Keratinocyte (primary cell): ENCODE measurements at regions not wholly inside any gene's neighbourhood (a gene's known extent, or its start where the extent isn't known, plus 50 kb on each side); places are given as distances from the start of the nearest gene placed in this dataset.

ENCODE experiments used
- DNase-seq: peaks from one replicate; pipeline ENCODE4 v3.0.0-alpha.2; 2011; ENCODE audit warnings: low read depth, missing footprints, low spot score
- FAIRE-seq: peaks from 2 replicates; lab custom pipeline; 2011; peaks lifted over from hg19 to GRCh38; lab: Jason Lieb, UNC
- H2AFZ ChIP-seq: 2 replicates; pipeline ENCODE4 v1.6.0; 2012; ENCODE audit warnings: low read length, control low read depth, inconsistent platforms; ENCODE audit not compliant: control insufficient read depth
- H3K27ac ChIP-seq: 2 replicates; pipeline ENCODE4 v1.5.1; 2011; ENCODE audit warnings: low read length; ENCODE audit not compliant: control insufficient read depth, insufficient read depth
- H3K27me3 ChIP-seq: 3 replicates; pipeline ENCODE4 v1.6.0; 2011; ENCODE audit warnings: low read length; ENCODE audit not compliant: control insufficient read depth, insufficient read depth; ENCODE audit errors: extremely low read depth
- H3K36me3 ChIP-seq, 2 experiments: 2 replicates in 1 of 2; 3 replicates in 1 of 2; pipeline ENCODE4 v1.5.1; 2011; ENCODE audit warnings: low read length in 2 of 2, mild to moderate bottlenecking in 1 of 2; ENCODE audit not compliant: control insufficient read depth in 2 of 2, insufficient read depth in 2 of 2; ENCODE audit errors: extremely low read depth in 1 of 2
- H3K4me1 ChIP-seq: 3 replicates; pipeline ENCODE4 v1.5.1; 2011; ENCODE audit warnings: low read length; ENCODE audit not compliant: control insufficient read depth, insufficient read depth; ENCODE audit errors: extremely low read depth
- H3K4me2 ChIP-seq: 3 replicates; pipeline ENCODE4 v1.6.0; 2011; ENCODE audit warnings: low read depth, low read length; ENCODE audit not compliant: control insufficient read depth, insufficient read depth; ENCODE audit errors: extremely low read depth
- H3K4me3 ChIP-seq, 3 experiments: fragments of 200-600 bp in 1 of 3; sonication (generic) in 1 of 3; 2 replicates in 2 of 3; 3 replicates in 1 of 3; pipeline ENCODE4 v1.5.1; 2011 to 2016; ENCODE audit warnings: low read length in 3 of 3, mild to moderate bottlenecking in 3 of 3, control low read depth in 2 of 3, inconsistent platforms in 1 of 3, low read depth in 1 of 3, mixed read lengths in 1 of 3, mixed run types in 1 of 3, moderate library complexity in 1 of 3; ENCODE audit not compliant: control insufficient read depth in 2 of 3, insufficient read depth in 2 of 3; ENCODE audit errors: extremely low read depth in 1 of 3
- H3K79me2 ChIP-seq: 2 replicates; pipeline ENCODE4 v1.6.0; 2012; ENCODE audit warnings: low read length; ENCODE audit not compliant: control insufficient read depth, insufficient read depth
- H3K9ac ChIP-seq: 3 replicates; pipeline ENCODE4 v1.6.0; 2011; ENCODE audit warnings: low read length; ENCODE audit not compliant: control insufficient read depth, insufficient read depth; ENCODE audit errors: extremely low read depth
- H3K9me1 ChIP-seq: 3 replicates; pipeline ENCODE4 v1.6.0; 2011; ENCODE audit warnings: low read length; ENCODE audit not compliant: control insufficient read depth, insufficient read depth; ENCODE audit errors: extremely low read depth
- H3K9me3 ChIP-seq: 2 replicates; pipeline ENCODE4 v1.5.1; 2012; ENCODE audit warnings: low read depth, low read length; ENCODE audit not compliant: control insufficient read depth
- H4K20me1 ChIP-seq: 3 replicates; pipeline ENCODE4 v1.6.0; 2011; ENCODE audit warnings: low read length; ENCODE audit not compliant: control insufficient read depth, insufficient read depth; ENCODE audit errors: extremely low read depth
- EZH2 ChIP-seq: IDR thresholded peaks from one replicate; pipeline ENCODE4 v1.6.1; 2012; ENCODE audit warnings: inconsistent platforms, mild to moderate bottlenecking, low read length, moderate library complexity
- dilution Hi-C: fragments of 300-500 bp; cut with MboI; formaldehyde crosslinking; loops from one replicate; pipeline ENCODE4 v1.7.0; 2020; ENCODE audit warnings: low sequenced_read_pairs; ENCODE audit not compliant: extremely low pct_ligation_motif_present
- TF ChIP-seq, protein P1 (sequence below), 3 experiments: IDR thresholded peaks in 1 of 3; conservative IDR thresholded peaks in 1 of 3; optimal IDR thresholded peaks in 1 of 3; 2 replicates in 2 of 3; 3 replicates in 1 of 3; pipeline versions ENCODE3 to v1.5.1; 2011; ENCODE audit warnings: low read length in 3 of 3, mild to moderate bottlenecking in 3 of 3, moderate library complexity in 2 of 3, control low read depth in 1 of 3, inconsistent platforms in 1 of 3; ENCODE audit not compliant: insufficient read depth in 2 of 3; ENCODE audit errors: extremely low read depth in 1 of 3

- Histone ChIP-seq H3K9ac (no peak overlapping the region), H3K9me1 (no peaks in the 10 kb centered on the region), H2AFZ (no peak overlapping the region), H3K4me3 (no peak overlapping the region), H3K4me2 (no peak overlapping the region), H3K9me3 (no peaks in the 10 kb centered on the region), H3K27me3 (peaks cover 5% of the 10 kb centered on the region), H3K27ac (no peak overlapping the region), H3K36me3 (no peaks in the 10 kb centered on the region), H4K20me1 (no peaks in the 10 kb centered on the region), H3K79me2 (no peaks in the 10 kb centered on the region), H3K4me1 (no peaks in the 10 kb centered on the region)
- dilution Hi-C loops: no loop called here
- FAIRE-seq (no peak), DNase-seq (no peak)
- TF ChIP-seq EZH2: no peak
- TF ChIP-seq, protein P1, sequence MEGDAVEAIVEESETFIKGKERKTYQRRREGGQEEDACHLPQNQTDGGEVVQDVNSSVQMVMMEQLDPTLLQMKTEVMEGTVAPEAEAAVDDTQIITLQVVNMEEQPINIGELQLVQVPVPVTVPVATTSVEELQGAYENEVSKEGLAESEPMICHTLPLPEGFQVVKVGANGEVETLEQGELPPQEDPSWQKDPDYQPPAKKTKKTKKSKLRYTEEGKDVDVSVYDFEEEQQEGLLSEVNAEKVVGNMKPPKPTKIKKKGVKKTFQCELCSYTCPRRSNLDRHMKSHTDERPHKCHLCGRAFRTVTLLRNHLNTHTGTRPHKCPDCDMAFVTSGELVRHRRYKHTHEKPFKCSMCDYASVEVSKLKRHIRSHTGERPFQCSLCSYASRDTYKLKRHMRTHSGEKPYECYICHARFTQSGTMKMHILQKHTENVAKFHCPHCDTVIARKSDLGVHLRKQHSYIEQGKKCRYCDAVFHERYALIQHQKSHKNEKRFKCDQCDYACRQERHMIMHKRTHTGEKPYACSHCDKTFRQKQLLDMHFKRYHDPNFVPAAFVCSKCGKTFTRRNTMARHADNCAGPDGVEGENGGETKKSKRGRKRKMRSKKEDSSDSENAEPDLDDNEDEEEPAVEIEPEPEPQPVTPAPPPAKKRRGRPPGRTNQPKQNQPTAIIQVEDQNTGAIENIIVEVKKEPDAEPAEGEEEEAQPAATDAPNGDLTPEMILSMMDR (optimal IDR thresholded peaks at IDR 0.05 in 1 of 3, IDR thresholded peaks at IDR 0.05 in 1 of 3, conservative IDR thresholded peaks at IDR 0.05 in 1 of 3; ENCODE audit: extremely low read depth in 1 of 3, insufficient read depth in 2 of 3, low read length in 3 of 3): no peak
Measured at GRCh38 chr6:137664183-137664582, 170.0 kb upstream of the OLIG3 start.

GRCh38 chr6:137665342-137665934, 171.2 kb upstream of the OLIG3 start:
- dilution Hi-C loops: no loop called here
- DNase-seq (no peak), FAIRE-seq (no peak)
- Histone ChIP-seq H2AFZ (no peak overlapping the region), H3K4me3 (no peak overlapping the region), H3K9me1 (no peaks in the 10 kb centered on the region), H3K27ac (no peak overlapping the region), H3K79me2 (no peaks in the 10 kb centered on the region), H3K36me3 (no peaks in the 10 kb centered on the region), H3K4me1 (no peaks in the 10 kb centered on the region), H4K20me1 (no peaks in the 10 kb centered on the region), H3K27me3 (peaks cover 5% of the 10 kb centered on the region), H3K4me2 (no peak overlapping the region), H3K9me3 (no peaks in the 10 kb centered on the region), H3K9ac (no peak overlapping the region)
- no peak for TF ChIP-seq EZH2
- TF ChIP-seq, protein P1 (optimal IDR thresholded peaks at IDR 0.05 in 1 of 3, IDR thresholded peaks at IDR 0.05 in 1 of 3, conservative IDR thresholded peaks at IDR 0.05 in 1 of 3; ENCODE audit: extremely low read depth in 1 of 3, insufficient read depth in 2 of 3, low read length in 3 of 3): no peak
